ENCODE measurements at regions not wholly inside any gene's neighbourhood (a gene's known extent, or its start where the extent isn't known, plus 50 kb on each side); places are given as distances from the start of the nearest gene placed in this dataset.

DNA sequence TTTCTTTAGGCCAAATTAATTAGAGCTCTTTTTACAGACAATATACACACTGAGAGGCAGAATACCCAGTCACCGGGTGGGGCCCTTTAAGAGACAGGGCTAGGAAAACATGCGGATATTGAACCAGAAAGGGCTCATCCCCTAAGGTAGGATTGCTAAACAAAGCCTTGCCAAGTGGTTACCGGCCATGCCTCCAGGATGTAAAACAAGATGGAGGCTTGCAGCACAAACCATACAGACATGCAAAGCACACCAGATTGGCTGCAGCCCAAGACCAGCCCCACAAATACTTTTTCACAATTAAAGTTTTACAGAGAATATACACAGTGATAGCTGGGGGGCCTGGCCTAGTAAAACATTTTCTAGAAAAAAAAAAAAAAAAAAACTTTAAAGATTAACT is 210.0 kb downstream of the KLHL4 start:
- DNase-seq: no peak

DNA sequence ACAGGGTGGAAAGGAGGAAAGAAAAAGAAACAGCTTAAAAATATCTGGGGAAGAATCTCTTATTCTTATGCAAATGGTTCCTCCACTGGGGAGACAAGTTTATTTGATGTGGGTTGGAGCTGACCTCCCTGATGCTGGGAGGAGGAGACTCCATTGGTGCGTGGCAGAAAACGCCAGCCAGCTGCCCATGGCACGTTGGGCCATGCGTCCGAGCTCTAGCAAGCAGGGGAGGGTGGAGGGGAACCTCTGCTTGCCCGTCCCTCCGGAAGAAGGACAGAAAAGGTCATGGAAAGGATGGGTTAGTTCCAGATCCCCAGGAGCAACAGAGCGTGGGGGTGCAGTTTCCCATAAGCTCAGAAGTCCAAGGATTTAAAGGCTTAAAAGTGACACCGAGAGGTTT is 210.4 kb downstream of the KLHL4 start:
- DNase-seq: no peak

DNA sequence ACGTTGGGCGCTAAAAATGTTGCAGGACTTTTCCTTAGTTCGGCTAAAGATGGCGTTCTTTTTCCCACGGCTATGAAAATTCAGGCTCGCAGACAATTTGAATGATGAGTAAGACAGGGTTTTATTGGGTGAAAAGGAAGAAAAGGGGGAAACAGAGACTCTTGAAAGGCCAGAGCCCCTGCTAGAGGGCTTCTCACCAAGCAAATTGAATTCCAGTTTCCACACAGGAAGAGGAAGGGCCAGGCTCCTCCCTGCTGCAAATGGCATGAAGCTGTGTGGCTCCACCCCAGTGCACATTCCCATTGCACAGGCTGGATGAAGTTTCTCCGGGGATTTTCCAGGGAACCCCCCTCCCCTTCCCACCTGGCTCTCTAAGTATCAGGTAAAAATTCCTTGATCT is 210.9 kb downstream of the KLHL4 start:
- DNase-seq: no peak

DNA sequence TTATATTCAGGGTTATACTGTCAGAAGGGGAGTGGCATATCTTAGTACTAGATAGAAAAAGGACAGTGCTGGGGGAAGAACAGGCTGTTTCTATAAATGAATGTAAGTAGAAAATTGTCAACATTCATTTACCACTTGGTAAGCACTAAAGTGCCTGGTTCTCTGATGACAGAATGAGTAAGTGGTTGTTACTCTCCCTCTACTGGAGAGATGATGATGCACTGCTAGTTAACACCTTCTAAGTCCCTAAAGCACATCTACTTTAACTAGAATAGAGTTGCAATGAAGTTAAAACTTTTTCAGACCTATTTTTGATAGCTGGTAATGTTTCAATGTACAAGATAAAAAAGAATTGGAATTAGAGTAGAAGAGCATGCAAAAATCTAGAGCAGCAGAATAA is 214.5 kb downstream of the KLHL4 start:
- no peak for DNase-seq

DNA sequence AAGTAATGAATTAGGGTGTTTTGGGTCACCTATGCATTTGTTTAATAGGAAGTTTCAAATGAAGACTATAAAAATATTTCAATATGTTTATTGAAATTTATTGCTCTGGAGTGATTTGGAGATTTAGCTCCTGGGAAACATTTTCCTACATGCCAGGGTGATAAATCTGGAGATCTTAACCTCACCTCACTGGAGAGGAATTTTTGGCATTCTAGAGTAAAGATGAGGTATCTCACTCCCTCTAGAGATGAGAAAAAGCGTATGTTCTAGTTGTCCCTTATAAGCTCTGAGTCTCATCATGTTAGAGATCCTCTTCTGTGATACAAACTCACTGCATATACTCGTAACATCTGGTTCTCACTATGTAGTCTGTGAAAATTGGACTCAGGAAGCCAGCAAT is 219.0 kb downstream of the KLHL4 start:
- DNase-seq: no peak

DNA sequence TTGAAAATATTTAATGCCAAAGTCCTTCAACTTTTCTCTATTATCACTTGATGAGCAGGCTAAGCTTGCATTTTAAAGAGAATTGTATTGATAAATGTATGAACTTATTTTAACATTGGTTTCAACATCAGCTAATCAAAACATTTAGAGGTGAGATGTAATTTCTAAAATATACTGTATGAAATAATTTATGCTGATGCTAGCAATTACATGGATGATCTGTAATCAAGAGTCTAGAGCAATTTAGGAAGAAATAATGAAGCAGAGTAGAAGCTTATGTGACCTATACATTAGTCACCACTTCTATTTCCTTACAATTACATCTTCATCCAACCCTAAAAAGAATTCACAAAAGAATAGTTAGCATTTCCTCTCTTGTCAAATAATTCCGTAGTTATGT is 226.8 kb downstream of the KLHL4 start:
- DNase-seq: no peak

DNA sequence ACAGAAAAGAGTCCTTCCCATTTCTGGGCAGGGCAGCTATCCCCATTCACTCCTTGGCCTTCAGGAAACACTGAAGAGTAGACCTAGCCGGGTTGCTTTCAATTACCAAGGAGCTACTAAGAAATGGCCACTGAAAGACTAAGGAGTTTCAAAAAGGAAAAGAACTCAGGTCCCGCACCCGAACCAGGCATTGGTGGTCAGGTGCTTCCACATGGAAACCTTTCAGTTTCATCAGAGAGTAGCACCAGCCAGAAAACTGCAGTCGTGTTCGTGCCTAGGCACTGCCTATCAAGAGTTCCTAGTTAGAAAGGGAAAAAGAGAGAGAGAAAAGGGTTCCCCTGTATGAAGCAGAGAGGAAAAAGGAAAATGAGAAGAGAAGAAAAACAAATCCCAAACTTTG is 237.9 kb downstream of the KLHL4 start:
- DNase-seq: no peak

DNA sequence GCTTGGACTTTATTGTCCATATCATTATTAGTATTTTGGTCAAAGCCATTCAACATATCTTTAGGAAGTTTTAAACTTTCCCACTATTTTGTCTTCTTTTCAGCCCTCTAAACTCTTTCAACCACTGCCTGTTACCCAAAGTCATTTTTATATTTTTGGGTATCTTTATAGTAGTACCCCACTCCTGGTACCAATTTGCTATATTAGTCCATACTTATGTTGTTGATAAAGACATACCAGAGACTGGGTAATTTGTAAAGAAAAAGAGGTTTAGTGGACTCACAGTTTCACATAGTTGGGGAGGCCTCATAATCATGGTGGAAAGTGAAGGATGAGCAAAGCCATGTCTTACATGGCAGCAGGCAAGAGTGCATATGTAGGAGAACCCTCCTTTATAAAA is 271.4 kb downstream of the KLHL4 start:
- no peak for DNase-seq

DNA sequence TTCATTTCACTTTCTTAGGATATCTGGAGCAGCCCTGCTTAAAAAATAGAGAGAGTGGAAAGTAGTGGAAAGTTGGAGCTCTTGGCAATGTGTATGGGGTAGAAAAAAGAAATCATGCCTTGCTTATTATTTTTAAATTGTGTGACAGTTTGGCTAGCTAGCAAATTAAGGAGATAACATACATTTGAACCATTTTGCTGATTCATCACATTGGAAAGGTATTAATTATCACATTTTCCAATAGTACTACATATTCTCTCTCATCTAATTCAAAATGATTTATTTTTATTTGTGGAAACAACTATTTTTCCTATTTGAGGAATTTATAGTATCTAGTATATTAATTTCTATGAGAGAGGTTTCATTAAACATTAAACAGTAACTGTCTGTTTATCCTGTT is 280.4 kb downstream of the KLHL4 start:
- no peak for DNase-seq

DNA sequence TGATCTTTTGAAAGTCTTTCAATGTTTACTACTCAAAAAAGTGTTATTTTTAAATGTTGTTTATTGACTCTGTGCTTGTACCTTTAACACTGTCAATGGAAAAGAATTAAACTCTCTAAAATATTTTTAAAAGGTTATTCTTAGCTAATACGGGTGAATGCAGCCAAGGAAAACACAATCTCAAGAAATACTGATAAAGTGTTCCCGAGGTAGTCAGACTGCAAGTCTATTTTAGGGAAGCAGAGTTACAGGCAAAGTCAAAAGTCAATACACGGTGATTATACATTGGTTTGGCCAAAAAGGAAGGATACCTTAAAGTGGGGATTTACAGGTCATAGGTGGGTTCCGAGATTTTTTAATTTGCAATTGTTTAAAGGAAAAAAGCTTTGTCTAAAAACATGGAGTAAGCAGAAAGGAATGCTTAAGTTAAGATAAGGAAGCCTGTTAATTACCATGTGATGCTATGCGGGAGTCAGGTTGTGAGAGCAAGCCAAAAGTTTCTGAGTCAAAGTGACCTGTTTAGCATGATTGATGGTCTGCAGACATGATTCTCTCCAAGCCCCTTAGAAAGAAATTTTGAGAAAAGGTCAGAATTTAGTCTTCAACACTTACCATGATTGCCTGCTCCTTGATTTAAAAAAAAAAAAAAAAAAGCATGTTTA is 288.4 kb downstream of the KLHL4 start:
- DNase-seq: no peak

DNA sequence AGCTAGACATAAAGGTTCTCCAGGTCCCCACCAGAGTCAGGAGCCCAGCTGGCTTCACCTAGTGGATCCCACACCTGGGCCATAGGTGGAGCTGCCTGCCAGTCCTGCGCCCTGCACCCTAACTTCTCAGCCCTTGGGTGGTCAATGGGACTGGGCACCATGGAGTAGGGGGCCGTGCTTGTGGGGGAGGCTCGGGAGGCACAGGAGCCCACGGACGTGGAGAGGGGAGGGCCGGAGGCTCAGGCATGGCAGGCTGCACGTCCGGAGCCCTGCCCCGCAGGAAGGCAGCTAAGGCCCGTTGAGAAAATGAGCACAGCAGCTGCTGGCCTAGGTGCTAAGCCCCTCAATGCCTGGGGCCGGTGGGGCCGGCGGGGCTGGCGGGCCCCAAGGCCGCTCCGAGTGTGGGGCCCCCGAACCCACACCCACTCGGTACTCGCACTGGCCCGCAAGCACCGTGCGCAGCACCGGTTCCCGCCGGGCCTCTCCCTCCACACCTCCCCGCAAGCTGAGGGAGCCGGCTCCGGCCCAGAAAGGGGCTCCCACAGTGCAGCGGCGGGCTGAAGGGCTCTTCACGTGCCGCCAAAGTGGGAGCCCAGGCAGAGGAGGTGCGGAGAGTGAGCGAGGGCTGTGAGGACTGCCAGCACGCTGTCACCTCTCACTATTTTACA is 291.1 kb downstream of the KLHL4 start:
- no peak for DNase-seq

DNA sequence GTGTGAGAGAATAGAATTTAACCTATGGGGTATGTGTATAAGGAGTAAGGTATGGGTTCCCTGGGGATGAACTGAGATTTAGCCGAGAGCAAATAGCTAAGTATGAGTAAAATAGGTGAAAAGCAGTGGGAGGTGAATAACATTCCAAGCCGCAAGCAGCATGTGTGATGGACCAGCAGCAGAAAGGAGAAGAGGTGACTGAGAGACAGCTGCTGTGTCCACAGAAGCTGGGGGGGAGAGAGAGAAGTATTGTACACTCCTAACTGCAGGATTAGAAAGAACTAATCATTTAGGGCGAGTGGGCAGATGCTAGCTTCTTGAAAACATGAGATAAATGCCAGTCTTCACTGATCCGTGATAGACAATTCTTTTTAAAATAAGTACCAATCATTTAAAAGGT is 296.0 kb downstream of the KLHL4 start:
- no peak for DNase-seq

DNA sequence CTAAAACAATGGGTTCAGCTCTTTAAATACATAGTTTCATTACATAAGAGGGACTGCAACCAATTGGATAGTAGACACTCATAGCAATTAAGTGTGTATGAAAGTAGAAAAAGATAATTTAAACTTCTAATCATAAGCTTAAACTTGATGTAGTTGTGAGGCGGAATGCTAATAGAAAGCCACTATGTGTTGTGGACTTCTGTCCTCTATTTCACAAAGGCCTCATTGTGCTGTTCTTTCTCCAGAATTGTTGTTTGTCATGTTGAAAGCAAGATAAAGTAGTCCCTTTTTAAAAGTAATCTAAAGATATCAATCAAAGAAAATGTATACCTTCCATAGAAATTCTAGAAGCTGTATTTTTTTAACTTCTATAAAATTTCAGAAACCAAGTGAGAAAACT is 329.4 kb downstream of the KLHL4 start:
- no peak for DNase-seq

DNA sequence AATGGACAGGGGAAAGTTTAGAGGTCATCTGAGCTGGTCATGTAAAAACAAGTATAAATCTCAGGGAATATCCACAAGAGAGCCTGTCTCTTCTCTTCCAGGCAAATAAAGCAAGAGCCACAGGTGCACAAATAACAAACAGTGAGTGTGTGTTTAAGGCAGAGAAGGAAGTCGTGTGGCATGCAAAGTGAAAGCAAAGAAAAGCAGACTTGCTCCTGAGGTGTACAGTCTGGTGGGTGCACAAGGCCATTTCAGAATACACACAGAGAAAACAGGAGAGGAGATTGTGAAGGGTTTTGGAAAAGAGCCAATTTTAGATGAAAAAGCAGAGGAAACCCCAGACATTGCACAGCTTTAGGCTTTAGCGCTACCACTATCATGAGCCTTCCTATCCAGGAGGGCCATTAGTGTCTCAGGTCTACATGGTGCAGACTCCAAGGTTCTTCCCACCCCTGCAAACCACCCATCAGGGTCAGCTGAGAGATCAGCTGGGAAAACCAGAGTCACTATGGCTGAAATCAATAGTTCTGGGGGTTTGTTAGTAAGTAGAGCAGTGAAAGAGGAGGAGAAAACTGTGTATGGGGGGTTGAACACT is 355.8 kb downstream of the KLHL4 start:
- DNase-seq: peak; percentile 21

DNA sequence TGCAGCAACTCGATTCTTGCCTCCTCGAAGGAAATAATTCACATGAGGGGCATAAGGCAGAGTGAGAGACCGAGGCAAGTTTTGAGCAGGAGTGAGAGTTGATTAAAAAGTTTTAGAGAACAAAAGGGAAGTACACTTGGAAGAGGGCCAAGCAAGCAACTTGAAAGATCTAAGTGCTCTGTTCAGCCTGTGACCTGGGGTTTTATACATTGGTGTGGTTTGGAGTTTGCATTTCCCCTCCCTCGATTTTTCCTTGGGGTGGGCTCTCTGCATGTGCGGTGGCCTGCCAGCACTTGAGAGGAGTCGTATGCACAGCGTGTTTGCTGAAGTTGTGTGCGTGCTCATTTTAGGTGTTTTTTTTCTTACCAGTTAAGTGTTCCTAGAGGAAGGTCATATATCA is 356.4 kb downstream of the KLHL4 start:
- no peak for DNase-seq

DNA sequence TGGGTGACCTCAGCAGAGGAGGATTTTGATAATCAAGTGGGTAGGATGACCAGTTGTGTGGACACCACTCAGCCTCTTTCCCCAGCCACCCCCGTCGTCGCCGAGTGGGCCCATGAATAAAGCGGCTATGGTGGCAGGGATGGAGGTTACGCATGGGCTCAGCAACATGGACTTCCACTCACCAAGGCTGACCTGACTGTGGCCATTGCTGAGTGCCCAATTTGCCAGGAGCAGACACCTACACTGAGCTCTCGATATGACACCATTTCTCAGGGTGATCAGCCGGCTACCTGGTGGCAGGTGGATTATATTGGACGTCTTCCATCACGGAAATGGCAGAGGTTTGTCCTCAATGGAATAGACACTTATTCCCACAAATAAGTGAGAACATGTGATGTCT is 361.3 kb downstream of the KLHL4 start:
- no peak for DNase-seq

DNA sequence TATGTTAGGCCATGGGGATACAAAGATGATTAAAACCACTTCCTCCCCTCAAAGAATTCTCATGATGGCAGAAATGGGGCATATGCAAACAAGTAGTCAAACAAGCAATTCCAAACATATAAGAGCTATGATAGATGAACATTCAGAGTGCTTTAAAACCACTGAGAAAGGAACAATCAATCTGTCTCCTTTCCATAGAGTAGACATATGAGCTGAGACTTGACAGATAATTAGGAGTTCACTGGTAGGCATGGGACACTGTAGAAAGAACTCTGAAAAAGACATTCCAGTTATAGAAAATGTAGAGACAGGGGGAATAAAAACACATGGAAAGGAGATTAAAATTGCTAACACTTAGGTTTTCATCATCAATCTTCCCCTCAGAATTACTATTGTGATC is 372.8 kb downstream of the KLHL4 start:
- DNase-seq: no peak

DNA sequence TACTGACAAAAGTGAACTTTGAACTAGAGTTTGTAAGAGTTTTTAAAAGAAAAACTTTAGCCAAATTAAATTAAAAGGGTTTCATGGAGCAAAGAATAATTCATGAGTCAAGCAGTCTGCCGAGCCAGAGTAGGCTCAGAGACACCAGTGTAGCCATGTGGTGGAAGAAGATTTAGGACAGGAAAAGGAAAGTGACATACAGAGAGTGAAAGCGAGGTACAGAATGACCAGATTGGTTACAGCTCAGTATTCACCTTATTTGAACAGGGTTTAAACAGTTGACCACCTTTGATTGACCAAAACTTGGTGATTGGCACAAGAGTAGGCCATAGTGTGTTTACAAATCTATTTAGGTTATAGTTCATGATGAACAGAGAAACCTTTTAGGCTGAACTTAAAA is 377.8 kb downstream of the KLHL4 start:
- DNase-seq: no peak

DNA sequence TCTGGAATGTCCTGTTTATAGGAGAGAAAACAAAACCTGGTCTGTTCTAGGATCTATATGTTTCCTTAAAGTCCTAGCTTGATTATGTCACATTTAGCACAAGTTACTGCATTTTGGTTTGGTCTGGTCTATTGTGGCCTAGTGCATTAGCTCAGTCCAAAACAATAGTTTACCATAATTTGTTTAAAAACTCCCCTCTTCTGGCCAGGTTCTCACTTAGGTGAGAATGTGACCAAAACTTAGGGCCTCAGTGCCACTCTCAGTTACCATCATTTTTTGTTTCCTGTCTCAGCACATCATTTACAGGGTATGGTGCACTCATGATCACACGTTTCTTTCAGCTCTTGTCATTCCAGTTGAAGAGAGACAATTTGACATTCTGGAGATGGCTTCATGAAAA is 378.5 kb downstream of the KLHL4 start:
- no peak for DNase-seq

DNA sequence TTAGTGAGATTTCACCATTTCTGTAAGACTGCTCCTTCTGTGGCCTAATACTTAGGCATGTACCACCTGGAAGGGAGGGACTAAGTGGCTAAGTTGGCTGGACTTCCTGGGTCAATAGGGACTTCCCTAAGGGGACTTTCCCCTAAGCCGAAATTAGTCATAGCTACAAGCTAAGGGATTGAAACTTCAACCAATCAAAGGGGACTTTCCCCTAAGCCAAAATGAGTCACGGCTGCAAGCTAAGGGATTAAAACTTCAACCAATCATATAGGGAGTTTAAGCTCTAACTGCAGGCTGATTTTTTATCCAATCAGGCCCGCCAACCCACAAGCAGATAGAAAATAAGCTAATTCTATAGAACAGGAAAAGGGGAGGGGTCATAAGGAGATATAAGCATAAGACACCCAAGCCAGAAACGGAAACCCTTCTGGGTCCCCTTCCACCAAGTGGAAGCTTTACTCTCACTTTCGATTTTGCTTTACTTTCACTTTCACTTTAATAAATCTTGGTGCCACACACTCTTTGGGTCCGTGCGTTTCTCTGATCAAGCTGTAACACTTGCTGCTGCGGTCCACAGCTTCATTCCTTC is 382.8 kb downstream of the KLHL4 start:
- DNase-seq: no peak

DNA sequence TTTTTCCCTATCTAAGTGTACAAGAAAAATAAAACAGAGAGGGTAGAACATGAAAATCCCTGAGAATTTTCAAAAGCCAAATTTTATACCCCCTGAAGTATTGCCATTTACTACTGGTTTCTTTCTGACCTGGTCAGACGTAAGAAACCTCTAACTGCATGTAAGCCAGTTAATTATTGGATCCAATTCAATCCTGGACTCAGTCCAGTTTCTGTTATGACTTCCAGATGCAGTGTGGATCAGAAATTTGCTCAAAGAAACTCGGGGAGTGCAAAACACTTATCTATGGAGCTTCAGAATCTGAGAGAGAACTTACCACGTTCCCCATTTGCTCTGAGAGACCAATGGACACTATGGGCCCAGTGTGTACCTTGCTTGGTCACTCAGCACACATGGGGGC is 383.5 kb downstream of the KLHL4 start:
- no peak for DNase-seq

DNA sequence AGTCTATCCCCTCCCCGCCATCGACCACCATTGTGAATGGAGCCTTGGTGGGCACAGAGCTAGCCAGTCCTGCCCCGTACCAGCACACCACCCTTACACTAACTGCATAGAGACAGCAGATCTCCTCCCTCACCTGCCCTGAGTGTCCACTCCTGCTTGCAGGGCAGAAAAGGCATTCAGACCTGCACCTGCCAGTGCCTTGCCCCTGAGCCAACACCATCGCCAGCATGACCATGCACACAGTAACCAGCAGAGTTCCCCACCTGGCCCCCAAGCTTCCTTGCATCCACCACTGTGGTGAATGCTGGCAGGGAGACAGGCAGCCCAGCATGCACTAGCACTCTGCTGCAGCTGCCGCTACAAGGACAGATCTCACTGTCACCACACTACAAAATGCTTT is 397.1 kb downstream of the KLHL4 start:
- DNase-seq: no peak

DNA sequence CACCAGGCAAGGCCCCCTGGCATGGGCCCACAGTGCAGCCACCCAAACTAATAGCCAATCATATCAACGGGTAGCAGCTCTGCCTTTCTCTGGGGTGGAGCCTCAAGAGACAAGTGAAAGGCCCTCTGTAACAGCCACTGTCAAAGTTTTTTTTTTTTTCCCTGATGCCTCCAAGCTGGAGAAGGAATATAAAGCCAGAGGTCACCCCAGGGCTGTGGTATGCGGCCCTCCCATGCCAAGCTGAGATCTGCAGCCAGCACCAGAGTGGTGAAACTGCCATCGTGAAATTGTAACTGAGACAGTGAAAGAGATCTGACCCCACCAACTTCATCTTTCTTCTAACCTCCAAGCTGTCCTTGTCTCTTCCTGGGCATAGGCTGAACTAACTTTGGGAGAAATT is 407.0 kb downstream of the KLHL4 start:
- DNase-seq: no peak

DNA sequence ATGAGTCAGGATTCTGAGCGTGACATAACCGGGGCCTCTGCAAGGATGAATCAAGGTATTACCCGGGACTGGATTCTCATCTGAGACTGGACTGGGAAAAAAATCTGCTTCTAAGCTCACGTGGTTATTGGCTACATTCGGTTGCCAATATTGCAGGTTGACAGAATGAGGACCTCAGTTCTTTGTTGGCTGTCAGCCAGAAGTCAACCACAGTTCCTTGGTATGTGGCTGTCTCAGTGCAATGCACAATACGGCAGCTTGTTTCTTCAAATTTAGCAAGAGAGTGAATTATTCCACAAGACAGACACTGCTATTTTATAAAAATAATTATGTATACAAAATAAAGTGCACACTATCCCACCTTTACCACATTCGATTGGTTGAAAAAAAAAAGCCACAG is 424.2 kb downstream of the KLHL4 start:
- no peak for DNase-seq

DNA sequence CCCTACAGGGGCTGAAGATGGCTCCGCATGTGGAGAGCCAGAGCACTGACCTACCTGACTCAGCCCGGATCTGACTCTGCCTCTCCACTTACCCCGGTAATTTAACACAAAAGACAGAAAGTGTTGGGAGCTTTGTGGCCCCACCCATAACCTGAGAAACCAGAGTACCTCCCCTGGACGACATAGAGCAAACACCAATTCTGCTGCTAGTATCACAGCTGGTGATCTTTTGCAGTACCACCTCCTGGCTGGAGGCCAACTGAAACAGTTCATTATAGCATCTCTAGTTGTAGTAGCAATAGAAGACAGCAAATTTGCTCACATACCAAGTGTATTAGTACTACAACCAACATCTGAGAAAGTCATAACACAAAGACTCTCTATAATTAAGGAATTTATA is 443.9 kb downstream of the KLHL4 start:
- DNase-seq: no peak
